Daoy (cell line): ENCODE measurements at regions not wholly inside any gene's neighbourhood (a gene's known extent, or its start where the extent isn't known, plus 50 kb on each side); places are given as distances from the start of the nearest gene placed in this dataset.
"Not testable (repeated sequence)": the region's sequence is repeated elsewhere in the genome, so short reads cannot be mapped to it uniquely, and the experiment has no call there.

ENCODE experiments used
- DNase-seq: peaks from one replicate; pipeline ENCODE4 v3.0.0-alpha.2; 2015; ENCODE audit warnings: low read depth

GRCh38 chr2:129189617-129190319, 789.7 kb upstream of the RAB6C start:
- no peak for DNase-seq

- no peak for DNase-seq
These were observed 789.0 kb upstream of the RAB6C start for GRCh38 chr2:129190494-129190893.

GRCh38 chr2:129191530-129191929, 787.9 kb upstream of the RAB6C start:
- DNase-seq = no peak

- no peak for DNase-seq
These were observed 787.3 kb upstream of the RAB6C start for GRCh38 chr2:129192117-129192516.

GRCh38 chr2:129192841-129193253, 786.6 kb upstream of the RAB6C start:
- DNase-seq = no peak

GRCh38 chr2:129193961-129194360, 785.5 kb upstream of the RAB6C start:
- no peak for DNase-seq

- DNase-seq = no peak
These were observed 780.0 kb upstream of the RAB6C start for GRCh38 chr2:129199501-129199900.

GRCh38 chr2:129201696-129202095, 777.8 kb upstream of the RAB6C start:
- DNase-seq = no peak

- no peak for DNase-seq
These were observed 776.1 kb upstream of the RAB6C start for GRCh38 chr2:129203331-129203730.

- DNase-seq = not testable (repeated sequence)
These were observed 774.9 kb upstream of the RAB6C start for GRCh38 chr2:129204581-129204980.

GRCh38 chr2:129205176-129205575, 774.3 kb upstream of the RAB6C start:
- DNase-seq = no peak

- DNase-seq = no peak
These were observed 773.7 kb upstream of the RAB6C start for GRCh38 chr2:129205766-129206165.

- DNase-seq = no peak
These were observed 767.0 kb upstream of the RAB6C start for GRCh38 chr2:129212299-129212958.

- DNase-seq = no peak
These were observed 755.4 kb upstream of the RAB6C start for GRCh38 chr2:129224022-129224421.

GRCh38 chr2:129224486-129224885, 755.0 kb upstream of the RAB6C start:
- no peak for DNase-seq

- DNase-seq = no peak
These were observed 750.3 kb upstream of the RAB6C start for GRCh38 chr2:129229196-129229595.

GRCh38 chr2:129229830-129230441, 749.5 kb upstream of the RAB6C start:
- DNase-seq = no peak

GRCh38 chr2:129231924-129232323, 747.5 kb upstream of the RAB6C start:
- no peak for DNase-seq

GRCh38 chr2:129233166-129233565, 746.3 kb upstream of the RAB6C start:
- DNase-seq = no peak

GRCh38 chr2:129233751-129234406, 745.6 kb upstream of the RAB6C start:
- DNase-seq = no peak

GRCh38 chr2:129236601-129237000, 742.9 kb upstream of the RAB6C start:
- DNase-seq = no peak

GRCh38 chr2:129237966-129238725, 741.3 kb upstream of the RAB6C start:
- no peak for DNase-seq
